ENCODE measurements at regions not wholly inside any gene's neighbourhood (a gene's known extent, or its start where the extent isn't known, plus 50 kb on each side); places are given as distances from the start of the nearest gene placed in this dataset.

DNA sequence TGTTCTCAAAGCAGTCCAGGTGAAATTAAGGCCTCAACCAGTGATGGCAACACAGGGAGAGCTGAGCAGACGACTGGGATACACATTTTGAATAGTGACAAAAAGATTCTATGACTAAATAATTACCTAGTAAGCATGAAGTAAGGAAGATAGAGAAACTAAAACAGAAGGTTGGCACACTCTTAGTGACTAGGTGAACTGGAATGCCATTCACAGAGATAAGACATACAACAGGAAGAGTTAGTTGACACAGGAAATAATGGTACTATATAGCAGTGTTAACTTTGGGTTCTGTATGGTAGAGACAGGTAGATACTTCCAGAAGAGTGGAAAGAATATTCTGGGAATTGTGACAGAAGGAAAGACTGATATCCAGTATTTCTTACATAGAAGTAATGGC lies 181.8 kb upstream of the NT5C1B start:
- Histone ChIP-seq H3K4me3 (ENCODE audit: low read depth, low read length) (no peak overlapping the region), H3K36me3 (ENCODE audit: control insufficient read depth, insufficient read depth, low read length) (no peaks in the 10 kb centered on the region), H3K27me3 (ENCODE audit: control insufficient read depth, insufficient read depth, low read length) (no peaks in the 10 kb centered on the region), H3K79me2 (no peaks in the 10 kb centered on the region), H2AFZ (no peak overlapping the region), H3K9me3 (ENCODE audit: control insufficient read depth, low read length) (no peaks in the 10 kb centered on the region), H3K9ac (no peak overlapping the region), H3K4me1 (no peaks in the 10 kb centered on the region), H3K4me2 (ENCODE audit: low read length) (no peak overlapping the region), H3K27ac (no peak overlapping the region)
- TF ChIP-seq, protein P1, sequence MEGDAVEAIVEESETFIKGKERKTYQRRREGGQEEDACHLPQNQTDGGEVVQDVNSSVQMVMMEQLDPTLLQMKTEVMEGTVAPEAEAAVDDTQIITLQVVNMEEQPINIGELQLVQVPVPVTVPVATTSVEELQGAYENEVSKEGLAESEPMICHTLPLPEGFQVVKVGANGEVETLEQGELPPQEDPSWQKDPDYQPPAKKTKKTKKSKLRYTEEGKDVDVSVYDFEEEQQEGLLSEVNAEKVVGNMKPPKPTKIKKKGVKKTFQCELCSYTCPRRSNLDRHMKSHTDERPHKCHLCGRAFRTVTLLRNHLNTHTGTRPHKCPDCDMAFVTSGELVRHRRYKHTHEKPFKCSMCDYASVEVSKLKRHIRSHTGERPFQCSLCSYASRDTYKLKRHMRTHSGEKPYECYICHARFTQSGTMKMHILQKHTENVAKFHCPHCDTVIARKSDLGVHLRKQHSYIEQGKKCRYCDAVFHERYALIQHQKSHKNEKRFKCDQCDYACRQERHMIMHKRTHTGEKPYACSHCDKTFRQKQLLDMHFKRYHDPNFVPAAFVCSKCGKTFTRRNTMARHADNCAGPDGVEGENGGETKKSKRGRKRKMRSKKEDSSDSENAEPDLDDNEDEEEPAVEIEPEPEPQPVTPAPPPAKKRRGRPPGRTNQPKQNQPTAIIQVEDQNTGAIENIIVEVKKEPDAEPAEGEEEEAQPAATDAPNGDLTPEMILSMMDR (IDR thresholded peaks at IDR 0.05): no peak

DNA sequence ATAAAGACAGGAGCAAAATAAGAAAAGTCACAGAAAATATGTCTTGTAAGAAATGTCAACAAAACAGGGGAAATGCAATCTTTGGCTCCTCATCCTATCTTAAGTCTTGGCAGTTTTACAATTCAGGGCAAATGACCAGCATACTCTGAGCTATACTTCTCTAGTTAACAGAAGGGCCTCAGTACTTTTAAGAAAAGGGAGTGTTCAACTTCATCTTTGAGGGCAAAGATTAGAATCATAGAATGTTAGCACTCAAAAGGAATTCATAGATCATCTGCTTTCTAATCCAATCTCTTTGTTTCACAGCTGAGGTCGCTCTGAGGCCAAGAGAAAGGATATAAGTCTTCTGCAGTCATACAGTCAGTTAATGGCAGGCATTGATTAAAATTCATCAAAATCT lies 174.0 kb upstream of the NT5C1B start:
- H3K9ac ChIP-seq: no peak overlapping the region
- H3K36me3 ChIP-seq (ENCODE audit: control insufficient read depth, insufficient read depth, low read length): no peaks in the 10 kb centered on the region
- TF ChIP-seq, protein P1 (IDR thresholded peaks at IDR 0.05): no peak
- H3K4me1 ChIP-seq: no peaks in the 10 kb centered on the region
- H3K79me2 ChIP-seq: no peaks in the 10 kb centered on the region
- no peaks in the 10 kb centered on the region for H3K9me3 ChIP-seq (ENCODE audit: control insufficient read depth, low read length)
- no peak overlapping the region for H2AFZ ChIP-seq
- no peak overlapping the region for H3K27ac ChIP-seq
- no peak overlapping the region for H3K4me3 ChIP-seq (ENCODE audit: low read depth, low read length)
- H3K27me3 ChIP-seq (ENCODE audit: control insufficient read depth, insufficient read depth, low read length): no peaks in the 10 kb centered on the region
- H3K4me2 ChIP-seq (ENCODE audit: low read length): no peak overlapping the region

DNA sequence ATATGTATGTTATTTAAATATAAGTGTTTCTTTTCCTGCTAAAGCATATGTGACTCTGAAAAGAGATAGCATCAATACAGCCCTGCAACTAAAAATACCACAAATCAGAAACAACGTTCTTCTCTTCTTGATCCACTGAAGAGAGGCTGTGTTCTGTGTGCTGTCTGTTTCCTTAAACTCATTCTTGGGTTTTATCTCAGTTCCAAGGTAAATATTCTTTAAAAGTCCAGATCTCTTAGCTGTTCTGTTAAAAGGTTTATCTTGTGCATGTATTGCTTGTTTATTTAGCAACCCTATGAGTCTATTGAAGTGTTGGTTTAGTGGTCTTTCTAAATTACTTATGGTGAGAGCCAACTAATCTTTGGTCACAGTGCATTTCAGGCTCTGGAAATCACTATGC lies 173.3 kb upstream of the NT5C1B start:
- H2AFZ ChIP-seq: no peak overlapping the region
- TF ChIP-seq, protein P1 (IDR thresholded peaks at IDR 0.05): no peak
- H3K9me3 ChIP-seq (ENCODE audit: control insufficient read depth, low read length): no peaks in the 10 kb centered on the region
- H3K9ac ChIP-seq: no peak overlapping the region
- no peaks in the 10 kb centered on the region for H3K79me2 ChIP-seq
- H3K4me1 ChIP-seq: no peaks in the 10 kb centered on the region
- H3K4me3 ChIP-seq (ENCODE audit: low read depth, low read length): no peak overlapping the region
- no peaks in the 10 kb centered on the region for H3K27me3 ChIP-seq (ENCODE audit: control insufficient read depth, insufficient read depth, low read length)
- H3K4me2 ChIP-seq (ENCODE audit: low read length): no peak overlapping the region
- H3K27ac ChIP-seq: no peak overlapping the region
- H3K36me3 ChIP-seq (ENCODE audit: control insufficient read depth, insufficient read depth, low read length): no peaks in the 10 kb centered on the region

DNA sequence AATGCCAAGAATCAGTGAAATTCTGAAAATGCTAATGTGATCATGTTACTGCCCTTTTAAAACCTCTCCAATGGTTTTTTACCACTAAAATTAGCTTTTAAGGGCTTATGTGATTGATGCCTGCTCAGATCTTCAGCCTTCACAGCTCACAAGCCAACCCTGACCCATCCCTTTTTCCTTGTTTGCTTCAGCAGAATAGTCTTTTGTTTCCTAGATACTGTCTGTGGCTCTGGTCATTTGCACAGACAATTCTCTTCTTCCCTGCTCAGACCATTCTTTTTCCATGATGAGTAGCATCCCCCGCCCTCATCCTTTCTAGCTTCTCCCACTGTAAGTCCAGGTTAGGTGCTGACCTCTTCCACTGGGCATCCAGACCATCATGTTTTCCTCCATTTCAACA lies 164.9 kb upstream of the NT5C1B start:
- Histone ChIP-seq H3K9ac (no peak overlapping the region), H3K4me2 (ENCODE audit: low read length) (no peak overlapping the region), H2AFZ (no peak overlapping the region), H3K4me3 (ENCODE audit: low read depth, low read length) (no peak overlapping the region), H3K27me3 (ENCODE audit: control insufficient read depth, insufficient read depth, low read length) (no peaks in the 10 kb centered on the region), H3K4me1 (no peaks in the 10 kb centered on the region), H3K27ac (no peak overlapping the region), H3K9me3 (ENCODE audit: control insufficient read depth, low read length) (no peaks in the 10 kb centered on the region), H3K36me3 (ENCODE audit: control insufficient read depth, insufficient read depth, low read length) (no peaks in the 10 kb centered on the region), H3K79me2 (no peaks in the 10 kb centered on the region)
- TF ChIP-seq, protein P1 (IDR thresholded peaks at IDR 0.05): no peak

DNA sequence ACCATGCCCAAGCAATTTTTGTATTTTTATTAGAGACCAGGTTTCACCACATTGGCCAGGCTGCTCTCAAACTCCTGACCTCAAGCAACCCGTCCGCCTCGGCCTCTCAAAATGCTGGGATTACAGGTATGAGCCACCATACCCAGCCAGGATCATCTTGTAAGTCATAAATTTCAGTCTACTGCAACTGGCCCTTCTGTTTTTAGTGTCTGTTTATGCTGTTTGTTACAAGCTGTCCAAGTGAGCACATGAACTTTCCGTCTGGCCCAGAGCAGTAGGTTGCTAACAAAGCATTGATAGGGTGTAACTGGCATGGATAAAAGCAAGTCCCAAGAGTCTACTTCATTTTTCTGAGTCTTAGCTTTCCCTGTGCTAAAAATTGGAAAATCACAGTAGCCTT lies 164.4 kb upstream of the NT5C1B start:
- H3K27ac ChIP-seq: no peak overlapping the region
- no peaks in the 10 kb centered on the region for H3K36me3 ChIP-seq (ENCODE audit: control insufficient read depth, insufficient read depth, low read length)
- TF ChIP-seq, protein P1 (IDR thresholded peaks at IDR 0.05): no peak
- no peaks in the 10 kb centered on the region for H3K79me2 ChIP-seq
- H3K27me3 ChIP-seq (ENCODE audit: control insufficient read depth, insufficient read depth, low read length): no peaks in the 10 kb centered on the region
- H3K9ac ChIP-seq: no peak overlapping the region
- H2AFZ ChIP-seq: no peak overlapping the region
- no peaks in the 10 kb centered on the region for H3K9me3 ChIP-seq (ENCODE audit: control insufficient read depth, low read length)
- H3K4me3 ChIP-seq (ENCODE audit: low read depth, low read length): no peak overlapping the region
- no peaks in the 10 kb centered on the region for H3K4me1 ChIP-seq
- H3K4me2 ChIP-seq (ENCODE audit: low read length): no peak overlapping the region

Measured in parathyroid adenoma (tissue), 2 donors.